ENCODE measurements at regions not wholly inside any gene's neighbourhood (a gene's known extent, or its start where the extent isn't known, plus 50 kb on each side); places are given as distances from the start of the nearest gene placed in this dataset.

- TF ChIP-seq HDAC1 (CRISPR knock-in tag; IDR thresholded peaks at IDR 0.05) (no peak), ZNF510 (CRISPR knock-in tag; IDR thresholded peaks at IDR 0.05; ENCODE audit: low read depth) (no peak), ZNF672 (CRISPR knock-in tag; IDR thresholded peaks at IDR 0.05) (no peak), CHCHD3 (CRISPR knock-in tag; IDR thresholded peaks at IDR 0.05) (no peak), CREM (IDR thresholded peaks at IDR 0.05) (no peak), CREM (CRISPR knock-in tag; IDR thresholded peaks at IDR 0.05) (no peak), ZNF713 (CRISPR knock-in tag; IDR thresholded peaks at IDR 0.05) (no peak), MTF1 (CRISPR knock-in tag; IDR thresholded peaks at IDR 0.05) (no peak), ZNF768 (CRISPR knock-in tag; IDR thresholded peaks at IDR 0.05) (no peak), HHEX (CRISPR knock-in tag; IDR thresholded peaks at IDR 0.05) (no peak), ARID2 (CRISPR knock-in tag; IDR thresholded peaks at IDR 0.05; ENCODE audit: borderline replicate concordance) (no peak), CSRNP1 (CRISPR knock-in tag; IDR thresholded peaks at IDR 0.05) (no peak), ZNF256 (CRISPR knock-in tag; conservative IDR thresholded peaks at IDR 0.05) (no peak), U2AF2 (IDR thresholded peaks at IDR 0.05; ENCODE audit: low read depth, low read length) (no peak), TEAD2 (CRISPR knock-in tag; IDR thresholded peaks at IDR 0.05) (no peak), ARNTL (CRISPR knock-in tag; IDR thresholded peaks at IDR 0.05) (no peak)
- Histone ChIP-seq H3K27ac (ENCODE audit: extremely low read length, insufficient read depth, low read length) (no peak overlapping the region), H3K9ac (ENCODE audit: insufficient read depth, low read depth, low read length) (no peak overlapping the region), H2AFZ (ENCODE audit: low read length) (no peak overlapping the region), H3K9me3 (ENCODE audit: low read length) (no peaks in the 10 kb centered on the region), H3K27me3 (ENCODE audit: control insufficient read depth in 1 of 2, insufficient read depth in 2 of 2, low read length in 2 of 2) (no peaks in the 10 kb centered on the region), H3K79me2 (ENCODE audit: insufficient read depth, low read length) (no peaks in the 10 kb centered on the region), H3K4me2 (ENCODE audit: low read depth, low read length) (no peak overlapping the region), H3K4me3 (replicated peaks in 1 of 3; ENCODE audit: insufficient read depth in 1 of 3, low read depth in 2 of 3, low read length in 3 of 3) (no peak overlapping the region), H3K36me3 (replicated peaks in 1 of 2; ENCODE audit: control insufficient read depth in 1 of 2, insufficient read depth in 2 of 2, low read length in 2 of 2) (peaks cover 14 to 46% of the 10 kb centered on the region in 2 experiments), H4K20me1 (ENCODE audit: insufficient read depth, low read length) (no peaks in the 10 kb centered on the region), H3K4me1 (ENCODE audit: insufficient read depth, low read length) (no peaks in the 10 kb centered on the region)
- 95% methylated on average over 5 of the region's 5 CpGs for WGBS (ENCODE audit: low lambda C conversion rate)
- FAIRE-seq (no peak), ATAC-seq (no peak), DNase-seq (ENCODE audit: low spot score) (no peak)
- ChIA-PET POLR2A (no interaction called here), CTCF (ENCODE audit: low intra/inter-chr PET ratio, low total read pairs) (no interaction called here)
- no TSS peak for BruUV-seq (replicated peaks)
- intact Hi-C loops (cut with micrococcal nuclease; ENCODE audit: unreplicated experiment) (no loop called here), in situ Hi-C loops (cut with HindIII; ENCODE audit: extremely low pct_ligation_motif_present, low pct_unique_long_range_greater_than_20kb) (no loop called here)
These were observed 293.8 kb downstream of the CTTN start for GRCh38 chr11:70692131-70692530.
